ENCODE measurements at regions not wholly inside any gene's neighbourhood (a gene's known extent, or its start where the extent isn't known, plus 50 kb on each side); places are given as distances from the start of the nearest gene placed in this dataset.

- no peak for TF ChIP-seq GATA2 (IDR thresholded peaks at IDR 0.05; ENCODE audit: low read depth, low read length)
- TF ChIP-seq GATA3 (IDR thresholded peaks at IDR 0.05; ENCODE audit: low read depth, low read length) = no peak
Observed at GRCh38 chr15:98447069-98447468, 201.3 kb upstream of the IGF1R start.
